HUES64 (cell line): ENCODE measurements at regions not wholly inside any gene's neighbourhood (a gene's known extent, or its start where the extent isn't known, plus 50 kb on each side); places are given as distances from the start of the nearest gene placed in this dataset.
"Not testable (repeated sequence)": the region's sequence is repeated elsewhere in the genome, so short reads cannot be mapped to it uniquely, and the experiment has no call there.

Source experiments
- H3K27ac ChIP-seq: 2 replicates; pipeline ENCODE4 v1.7.0; 2013; ENCODE audit warnings: low read depth, low read length, inconsistent platforms
- H3K27me3 ChIP-seq: 2 replicates; pipeline ENCODE4 v1.6.1; 2013; ENCODE audit warnings: mild to moderate bottlenecking, low read length; ENCODE audit not compliant: insufficient read depth
- H3K36me3 ChIP-seq: 2 replicates; pipeline ENCODE4 v1.6.1; 2013; ENCODE audit warnings: mild to moderate bottlenecking, low read length; ENCODE audit not compliant: insufficient read depth
- H3K4me1 ChIP-seq: 2 replicates; pipeline ENCODE4 v1.6.1; 2013; ENCODE audit warnings: mild to moderate bottlenecking, low read length, moderate library complexity; ENCODE audit not compliant: insufficient read depth
- H3K4me3 ChIP-seq: 2 replicates; pipeline ENCODE4 v1.5.1; 2013; ENCODE audit warnings: mild to moderate bottlenecking, low read length, moderate library complexity
- H3K9ac ChIP-seq: 2 replicates; pipeline ENCODE4 v1.6.1; 2013; ENCODE audit warnings: mild to moderate bottlenecking, low read depth, low read length
- H3K9me3 ChIP-seq: 2 replicates; pipeline ENCODE4 v1.6.1; 2013; ENCODE audit warnings: low read depth, low read length; ENCODE audit not compliant: insufficient read depth
- WGBS: fragments of 150-250, 120-280 bp; methylation state at CpG from one replicate; pipeline ENCODE4 v1.1.7; 2013; ENCODE audit warnings: missing lambda C conversion rate; 5-methylcytosine and 5-hydroxymethylcytosine counted together

DNA sequence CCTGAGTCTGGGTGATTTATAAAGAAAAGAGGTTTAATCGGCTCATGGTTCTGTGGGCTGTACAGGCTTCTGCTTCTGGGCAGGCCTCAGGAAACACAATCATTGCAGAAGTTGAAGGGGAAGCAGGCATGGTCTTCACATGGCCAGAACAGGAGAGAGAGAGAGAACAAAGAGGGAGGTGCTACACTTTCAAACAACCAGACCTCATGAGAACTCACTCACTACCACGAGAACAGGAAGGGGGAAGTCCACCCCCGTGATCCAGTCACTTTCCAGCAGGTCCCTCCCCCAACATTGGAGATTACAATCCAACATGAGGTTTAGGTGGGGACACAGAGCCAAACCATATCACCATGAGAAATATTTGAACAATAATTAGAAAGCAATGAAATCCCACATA, 222.9 kb downstream of the FAM72C start:
- Histone ChIP-seq H3K4me3 (no peak overlapping the region), H3K4me1 (no peaks in the 10 kb centered on the region), H3K9ac (no peak overlapping the region), H3K27me3 (no peaks in the 10 kb centered on the region), H3K27ac (no peak overlapping the region), H3K9me3 (no peaks in the 10 kb centered on the region), H3K36me3 (no peaks in the 10 kb centered on the region)
- WGBS, result 75% methylated on average over 3 of the region's 3 CpGs

DNA sequence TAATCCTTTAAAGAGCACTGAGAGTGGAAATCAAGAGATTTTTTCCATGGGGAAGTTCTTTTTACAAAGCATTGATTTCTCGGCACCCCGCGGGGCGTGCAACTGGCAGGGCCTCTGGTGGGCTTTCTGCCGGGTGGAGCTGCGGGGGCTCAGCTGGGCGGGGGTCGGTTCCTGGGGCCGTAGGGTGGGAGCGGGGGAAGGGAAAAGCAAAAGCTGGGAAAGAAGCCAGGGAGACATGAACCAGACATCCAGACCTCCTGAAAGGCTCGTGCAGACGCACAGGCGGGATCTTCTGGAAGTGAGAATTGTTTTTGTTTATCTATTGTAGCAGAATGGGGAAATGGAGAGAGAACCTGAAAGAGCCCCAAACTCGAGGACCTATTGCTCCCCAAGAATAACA, 235.2 kb downstream of the FAM72C start:
- H3K36me3 ChIP-seq, result no peaks in the 10 kb centered on the region
- no peaks in the 10 kb centered on the region for H3K9me3 ChIP-seq
- H3K4me3 ChIP-seq, result peak overlapping the region; percentile 94
- 7% methylated on average over 14 of the region's 14 CpGs for WGBS
- H3K4me1 ChIP-seq, result peaks cover 5% of the 10 kb centered on the region; the same call in 1 of the 2 replicates
- peak overlapping the region; percentile 87 for H3K9ac ChIP-seq
- no peak overlapping the region for H3K27ac ChIP-seq
- H3K27me3 ChIP-seq, result no peaks in the 10 kb centered on the region

DNA sequence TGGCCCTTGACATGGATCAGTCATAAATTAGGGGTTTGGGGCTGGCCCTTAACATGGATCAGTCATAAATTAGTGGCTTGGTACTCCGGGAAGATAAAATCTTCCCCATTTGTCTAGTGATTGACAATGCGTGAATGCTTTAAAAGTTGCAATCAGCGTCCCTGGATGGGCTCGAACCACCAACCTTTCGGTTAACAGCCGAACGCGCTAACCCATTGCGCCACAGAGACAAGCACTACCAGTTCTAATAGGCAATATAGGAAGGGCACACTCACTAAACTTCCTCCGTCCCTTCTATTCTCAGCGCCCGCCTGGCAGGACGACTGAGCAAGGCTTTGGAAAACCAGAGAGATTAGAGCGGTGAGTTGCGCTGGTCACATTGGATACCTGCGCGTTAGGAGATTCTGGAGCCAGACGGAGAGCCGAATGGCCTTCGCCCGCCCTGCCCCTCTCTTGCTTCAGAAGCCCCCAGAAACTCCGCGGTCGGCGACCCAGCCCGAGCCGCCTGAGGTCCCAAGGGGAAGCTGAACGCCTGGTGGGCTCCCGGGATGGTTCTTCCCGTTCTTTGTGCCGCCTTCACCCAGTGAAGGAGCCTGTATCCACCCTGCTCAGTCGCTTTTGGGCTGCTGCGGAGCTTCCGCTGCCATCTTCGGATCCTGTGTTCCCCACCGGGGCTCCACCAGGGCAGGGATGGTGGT, 235.9 kb downstream of the FAM72C start:
- Histone ChIP-seq H3K4me3 (peak overlapping the region; percentile 94), H3K9ac (peak overlapping the region; percentile 87), H3K9me3 (no peaks in the 10 kb centered on the region), H3K27me3 (no peaks in the 10 kb centered on the region), H3K27ac (peak overlapping the region; percentile 56), H3K36me3 (no peaks in the 10 kb centered on the region), H3K4me1 (peaks cover 5% of the 10 kb centered on the region; the same call in 1 of the 2 replicates)
- WGBS, result 1% methylated on average over 36 of the region's 36 CpGs

DNA sequence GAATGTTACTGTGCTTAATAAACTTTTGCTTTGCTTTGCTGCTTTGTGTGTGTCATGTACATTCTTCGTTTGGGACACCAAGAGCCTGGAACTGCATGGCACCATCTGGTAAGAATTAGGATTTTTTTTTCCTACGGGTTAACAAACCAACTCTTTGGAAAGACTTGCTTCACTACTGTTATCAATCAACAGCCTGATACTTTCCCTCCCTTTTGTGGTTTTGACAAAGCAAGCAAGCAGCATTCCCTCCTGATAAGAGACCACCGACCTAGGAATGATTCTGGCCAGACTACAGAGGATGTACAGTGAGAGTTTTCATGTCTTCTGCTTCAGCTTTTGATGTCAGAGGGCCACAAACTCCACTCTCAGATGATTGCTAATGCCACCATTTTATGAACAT, 237.5 kb downstream of the FAM72C start:
- H3K27me3 ChIP-seq, H3K36me3 ChIP-seq, H3K9ac ChIP-seq, H3K4me1 ChIP-seq, H3K9me3 ChIP-seq, H3K4me3 ChIP-seq, H3K27ac ChIP-seq: not testable (repeated sequence)
- WGBS, result 69% methylated on average over 3 of the region's 3 CpGs

DNA sequence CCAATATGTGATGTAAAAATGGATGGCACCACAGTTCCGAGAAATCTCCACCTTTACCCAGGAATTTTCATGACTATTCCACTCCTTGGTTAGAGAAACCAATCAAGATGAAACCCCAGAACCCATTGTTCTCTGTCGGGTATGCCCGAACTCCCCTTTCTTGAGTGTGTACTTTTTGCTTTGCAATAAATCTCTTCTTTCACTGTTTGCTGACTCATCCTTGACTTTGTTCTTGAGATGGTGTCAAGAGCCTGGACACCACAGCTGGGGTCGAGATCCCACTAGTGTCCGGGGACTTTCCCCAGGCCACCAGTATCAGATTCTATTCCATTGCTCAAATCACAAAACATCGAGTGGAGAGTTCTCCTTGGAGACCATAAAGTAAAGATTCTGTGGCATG, 240.9 kb downstream of the FAM72C start:
- 95% methylated on average over 6 of the region's 6 CpGs for WGBS
- H3K9ac ChIP-seq, H3K9me3 ChIP-seq, H3K36me3 ChIP-seq, H3K27me3 ChIP-seq, H3K4me3 ChIP-seq, H3K27ac ChIP-seq, H3K4me1 ChIP-seq: not testable (repeated sequence)

DNA sequence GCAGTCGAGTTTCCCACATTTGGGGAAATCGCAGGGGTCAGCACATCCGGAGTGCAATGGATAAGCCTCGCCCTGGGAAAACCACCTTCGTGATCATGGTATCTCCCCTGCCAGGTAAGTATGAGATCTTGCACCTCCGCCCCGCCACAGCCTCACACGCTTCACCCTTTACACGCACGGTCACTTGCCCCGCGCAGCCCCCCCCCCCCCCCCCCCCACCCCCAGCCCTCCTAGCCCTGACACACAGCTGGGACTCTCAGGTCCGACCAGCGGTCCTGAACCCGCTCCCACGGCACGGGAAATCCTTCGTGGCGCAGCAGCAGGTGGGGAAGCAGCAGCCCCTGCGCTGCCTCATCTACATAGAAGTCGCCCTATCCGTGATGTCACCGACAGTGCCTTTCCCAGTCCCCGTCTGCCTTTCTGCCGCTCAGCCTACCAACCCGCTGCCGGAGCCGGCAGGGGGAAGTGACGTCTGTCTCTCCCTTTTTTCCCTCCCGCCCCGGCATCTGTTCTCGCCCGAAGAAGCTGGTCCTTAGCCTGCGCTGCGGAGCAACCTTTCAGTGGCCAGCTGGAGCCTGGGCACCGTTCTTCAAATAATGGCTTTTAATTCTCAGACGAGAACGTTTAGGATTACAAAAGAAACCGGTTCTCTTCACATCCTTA, 242.2 kb downstream of the FAM72C start:
- not testable (repeated sequence) for H3K9me3 ChIP-seq, H3K4me3 ChIP-seq, H3K9ac ChIP-seq, H3K4me1 ChIP-seq, H3K27me3 ChIP-seq, H3K36me3 ChIP-seq, H3K27ac ChIP-seq
- 3% methylated on average over 10 of the region's 39 CpGs for WGBS

DNA sequence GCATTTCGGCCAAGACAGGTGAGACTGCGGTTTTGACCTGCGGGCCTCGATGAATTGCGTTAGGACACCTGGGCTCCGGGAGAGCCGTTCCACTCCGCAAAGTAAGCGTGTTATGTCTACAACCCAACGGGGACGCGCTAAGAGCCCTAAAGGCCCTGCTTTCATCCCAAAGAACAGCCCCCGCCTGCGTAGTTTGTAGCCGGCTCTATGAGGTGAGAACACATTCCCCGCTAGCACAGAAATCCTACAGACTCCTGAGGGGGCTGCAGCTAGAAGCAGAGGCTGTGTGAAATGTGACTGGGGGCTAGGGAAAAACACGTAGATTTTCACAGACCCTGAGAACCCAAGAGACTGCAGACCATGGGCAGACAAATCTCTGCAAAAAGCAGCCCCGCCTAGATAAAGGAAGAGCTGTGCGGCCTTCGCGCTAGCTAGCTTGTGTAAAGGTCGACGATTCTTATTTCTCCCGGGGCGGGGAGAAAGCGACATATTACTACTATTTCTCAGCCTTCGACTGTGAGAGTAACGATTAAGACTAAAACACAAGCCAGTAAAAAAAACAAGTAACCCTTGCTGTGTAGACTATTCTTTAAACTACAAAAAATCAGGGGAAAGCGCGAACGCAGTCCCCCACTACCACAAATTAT, 242.9 kb downstream of the FAM72C start:
- not testable (repeated sequence) for H3K27ac ChIP-seq, H3K4me1 ChIP-seq, H3K27me3 ChIP-seq, H3K36me3 ChIP-seq, H3K9ac ChIP-seq, H3K9me3 ChIP-seq
- H3K4me3 ChIP-seq, result 0 out of 2 replicates have a peak overlapping the region, but pooled peaks have one; percentile 33
- 10% methylated on average over 6 of the region's 31 CpGs for WGBS

DNA sequence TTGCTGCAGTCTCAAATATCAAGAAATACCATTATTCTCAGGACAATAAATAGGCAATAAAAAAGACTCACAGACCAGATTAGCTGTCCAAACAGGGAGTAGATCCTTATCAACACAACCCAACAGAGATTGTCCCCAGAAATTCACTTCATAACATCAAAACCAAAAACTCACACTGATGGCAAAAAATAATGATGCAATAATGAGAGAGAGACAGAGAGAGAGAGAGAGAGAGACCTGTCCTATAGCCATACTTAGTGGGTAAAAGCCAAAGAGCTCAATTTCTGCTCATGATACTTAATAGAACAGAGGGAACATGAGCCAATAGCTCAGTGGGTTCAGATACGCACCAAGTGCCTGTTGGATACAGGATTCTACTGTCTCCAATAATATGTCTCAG, 244.5 kb downstream of the FAM72C start:
- no peaks in the 10 kb centered on the region for H3K36me3 ChIP-seq
- H3K27ac ChIP-seq, result no peak overlapping the region
- no peak overlapping the region for H3K4me3 ChIP-seq
- H3K4me1 ChIP-seq, result no peaks in the 10 kb centered on the region
- peaks cover 5% of the 10 kb centered on the region for H3K27me3 ChIP-seq
- WGBS, result 91% methylated on average over 1 of the region's 1 CpG
- no peak overlapping the region for H3K9ac ChIP-seq
- no peaks in the 10 kb centered on the region for H3K9me3 ChIP-seq

DNA sequence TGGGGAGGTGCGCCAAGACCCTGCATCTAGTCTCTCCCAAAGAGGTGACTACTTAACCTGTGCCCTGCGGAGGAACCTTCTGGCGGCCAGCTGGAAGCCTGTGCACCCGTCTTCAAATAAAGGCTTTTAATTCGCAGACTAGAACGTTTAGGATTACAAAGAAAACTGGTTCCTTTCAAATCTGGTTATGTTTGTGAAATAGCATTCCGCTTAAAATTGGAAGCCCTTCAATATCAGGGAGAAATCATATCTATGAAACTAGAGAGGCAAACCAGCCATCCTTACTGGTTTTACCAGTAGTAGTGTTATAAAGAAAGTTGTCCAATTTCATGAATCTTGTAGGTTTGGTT, 250.8 kb downstream of the FAM72C start:
- Histone ChIP-seq H3K9ac (no peak overlapping the region), H3K27me3 (no peaks in the 10 kb centered on the region), H3K4me1 (peaks cover 3% of the 10 kb centered on the region; the same call in 1 of the 2 replicates), H3K36me3 (no peaks in the 10 kb centered on the region), H3K27ac (no peak overlapping the region), H3K4me3 (peak overlapping the region; percentile 29; the same call in 1 of the 2 replicates), H3K9me3 (no peaks in the 10 kb centered on the region)
- WGBS, result 69% methylated on average over 7 of the region's 7 CpGs

DNA sequence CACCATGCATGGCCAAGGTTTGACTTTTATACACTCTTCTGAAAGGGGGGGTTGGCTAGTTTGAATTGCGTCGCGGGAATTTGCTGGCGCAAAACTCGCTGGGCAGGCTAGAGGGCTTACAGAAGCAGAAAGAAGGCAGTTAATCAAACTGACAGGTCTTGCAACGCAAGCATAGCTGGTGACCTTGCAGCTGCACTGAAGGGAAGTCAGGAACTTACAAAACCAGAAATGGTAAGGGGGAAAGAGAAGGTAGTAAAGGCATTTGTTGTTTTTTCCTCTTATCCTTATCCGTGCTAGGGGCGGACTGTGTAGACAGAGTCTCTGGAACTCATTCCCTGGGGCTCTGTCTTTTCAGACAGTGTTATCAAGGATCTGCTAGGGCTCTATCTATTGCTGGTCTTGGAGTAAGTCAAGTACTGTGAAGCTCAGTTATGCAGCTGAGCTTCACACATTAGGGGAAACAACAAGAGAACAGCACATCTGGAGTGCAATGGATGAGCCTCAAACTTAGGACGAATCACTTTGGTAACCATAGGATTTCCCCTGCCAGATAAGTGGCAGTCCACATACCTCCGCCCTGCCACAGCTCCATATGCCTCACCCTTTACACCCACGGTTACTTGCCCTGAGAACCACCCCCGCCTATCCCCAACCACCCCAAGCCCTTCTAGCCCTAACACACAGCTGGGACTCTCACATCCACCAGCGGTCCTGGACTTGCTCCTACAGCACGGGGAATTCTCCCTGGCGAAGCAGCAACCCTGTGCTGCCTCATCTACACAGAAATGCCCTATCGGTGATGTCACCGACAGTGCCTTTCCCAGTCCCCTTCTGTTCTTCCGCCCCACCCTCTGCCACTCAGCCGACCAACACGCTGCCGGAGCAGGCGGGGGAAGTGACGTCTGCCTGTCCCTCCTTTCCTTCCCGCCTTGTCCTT, 251.4 kb downstream of the FAM72C start:
- H3K4me1 ChIP-seq, result peaks cover 3% of the 10 kb centered on the region; the same call in 1 of the 2 replicates
- peak overlapping the region; percentile 29 for H3K4me3 ChIP-seq
- H3K27me3 ChIP-seq, result no peaks in the 10 kb centered on the region
- no peaks in the 10 kb centered on the region for H3K9me3 ChIP-seq
- no peak overlapping the region; the same call in 1 of the 2 replicates for H3K27ac ChIP-seq
- peak overlapping the region; percentile 70 for H3K9ac ChIP-seq
- H3K36me3 ChIP-seq, result no peaks in the 10 kb centered on the region
- 56% methylated on average over 24 of the region's 24 CpGs for WGBS

DNA sequence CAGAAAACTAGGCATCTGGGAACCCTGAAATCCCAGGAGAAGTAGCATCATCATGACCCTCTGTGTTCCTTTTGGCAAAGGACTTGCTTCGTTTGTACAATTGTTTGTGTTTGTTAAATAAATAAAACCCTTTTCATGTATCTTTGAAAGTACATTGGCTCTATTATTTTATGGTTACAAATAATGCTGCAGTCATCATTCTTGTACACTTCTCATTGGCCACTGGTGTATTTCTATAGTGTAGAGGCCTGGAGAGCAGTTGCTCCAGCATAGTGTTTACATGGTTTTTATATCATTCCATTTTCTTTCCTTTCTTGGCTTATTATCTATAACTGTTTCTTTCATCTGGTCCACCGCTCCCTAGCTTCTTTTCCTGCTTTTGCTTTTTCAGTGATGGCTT, 253.3 kb downstream of the FAM72C start:
- 92% methylated on average over 2 of the region's 2 CpGs for WGBS
- H3K9me3 ChIP-seq, result no peaks in the 10 kb centered on the region
- no peak overlapping the region for H3K27ac ChIP-seq
- peaks cover 3% of the 10 kb centered on the region; the same call in 1 of the 2 replicates for H3K4me1 ChIP-seq
- no peaks in the 10 kb centered on the region for H3K36me3 ChIP-seq
- no peak overlapping the region for H3K9ac ChIP-seq
- H3K27me3 ChIP-seq, result no peaks in the 10 kb centered on the region
- H3K4me3 ChIP-seq, result no peak overlapping the region
